DMS53 (cell line): ENCODE measurements at regions not wholly inside any gene's neighbourhood (a gene's known extent, or its start where the extent isn't known, plus 50 kb on each side); places are given as distances from the start of the nearest gene placed in this dataset.

Experiments
- DNase-seq: peaks from one replicate; lab custom pipeline; 2025; lab: John Stamatoyannopoulos, UW

- DNase-seq: no peak
These were observed 857.3 kb upstream of the KCND2 start for GRCh38 chr7:119415682-119416081.

- no peak for DNase-seq
These were observed 851.3 kb upstream of the KCND2 start for GRCh38 chr7:119421657-119422056.

DNA sequence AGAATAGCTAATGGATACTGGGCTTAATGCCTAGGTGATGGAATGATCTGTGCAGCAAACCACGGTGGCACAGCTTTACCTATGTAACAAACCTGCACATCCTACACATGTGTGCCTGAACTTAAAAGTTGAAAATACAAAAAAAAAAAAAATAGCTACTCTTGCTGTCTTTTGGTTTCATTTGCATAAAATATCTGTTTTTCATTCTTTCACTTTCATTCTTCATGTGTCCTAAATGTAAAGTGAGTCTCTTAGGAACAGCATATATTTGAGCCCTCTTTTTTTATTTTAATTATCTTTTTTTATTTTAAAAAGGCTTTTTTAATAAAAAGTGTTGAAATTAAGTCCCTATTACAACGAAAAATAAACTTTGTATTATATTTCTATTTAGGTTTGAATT is 836.1 kb upstream of the KCND2 start:
- DNase-seq: no peak

DNA sequence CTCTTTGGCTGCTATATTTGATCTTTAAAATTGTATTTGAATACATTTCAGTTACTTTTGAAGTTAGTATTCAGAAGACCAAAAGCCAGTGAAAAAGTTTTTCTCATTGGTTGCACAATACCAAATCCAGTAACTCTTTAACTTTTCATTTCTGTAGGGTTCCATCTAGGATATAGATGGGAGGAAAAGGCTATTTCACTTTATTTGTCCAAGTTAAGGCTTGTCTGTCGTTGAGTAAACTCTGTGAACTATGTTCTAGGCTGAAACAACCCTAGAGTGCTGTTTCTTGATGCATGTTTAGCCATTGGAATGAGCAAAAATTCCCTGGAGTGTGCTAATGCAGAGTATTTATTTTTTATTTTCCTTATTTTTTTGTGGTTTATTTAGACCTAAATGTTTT is 834.7 kb upstream of the KCND2 start:
- DNase-seq: no peak

DNA sequence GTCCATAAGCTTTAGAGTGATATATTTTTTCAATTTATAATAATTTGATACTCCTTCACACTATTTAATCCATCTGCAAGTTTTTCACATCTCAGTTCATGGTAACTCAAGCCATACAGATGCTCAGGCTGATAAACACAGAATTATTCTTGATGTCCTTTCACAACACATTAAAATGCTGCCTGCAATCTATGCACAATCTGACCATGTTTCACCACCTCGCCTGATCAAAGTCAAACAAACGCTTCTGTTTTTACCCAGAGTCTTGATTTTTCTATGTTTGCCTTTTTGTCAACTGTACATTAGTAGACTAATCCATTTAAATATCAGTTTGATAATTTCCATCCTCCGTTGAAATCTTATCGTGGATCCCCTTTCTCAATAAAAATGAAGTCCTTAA is 833.8 kb upstream of the KCND2 start:
- no peak for DNase-seq

- DNase-seq: peak; percentile 28
These were observed 820.6 kb upstream of the KCND2 start for GRCh38 chr7:119452401-119452800.

DNA sequence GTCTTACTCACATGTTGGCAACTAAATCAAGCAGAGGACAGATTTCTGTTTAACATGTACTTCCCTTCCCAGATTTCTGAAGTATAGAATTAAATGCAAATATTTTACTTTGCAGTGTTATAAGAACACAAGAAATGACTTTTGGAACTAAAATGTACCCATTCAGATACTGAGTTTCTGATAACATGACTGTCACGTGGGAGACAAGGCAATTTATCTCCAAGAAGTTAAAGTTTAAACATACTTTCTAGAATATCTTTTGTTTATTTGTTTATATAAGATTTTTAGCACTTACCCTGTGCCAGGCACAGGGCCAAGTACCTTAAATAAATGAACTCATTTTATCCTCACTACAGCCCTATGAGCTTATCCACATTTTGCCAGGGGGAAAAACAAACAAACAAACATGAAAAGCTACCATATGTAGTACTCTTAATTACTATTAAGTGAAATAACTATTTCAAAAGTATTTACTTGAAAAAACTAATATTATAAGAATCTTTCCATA is 807.1 kb upstream of the KCND2 start:
- peak; percentile 27 for DNase-seq

DNA sequence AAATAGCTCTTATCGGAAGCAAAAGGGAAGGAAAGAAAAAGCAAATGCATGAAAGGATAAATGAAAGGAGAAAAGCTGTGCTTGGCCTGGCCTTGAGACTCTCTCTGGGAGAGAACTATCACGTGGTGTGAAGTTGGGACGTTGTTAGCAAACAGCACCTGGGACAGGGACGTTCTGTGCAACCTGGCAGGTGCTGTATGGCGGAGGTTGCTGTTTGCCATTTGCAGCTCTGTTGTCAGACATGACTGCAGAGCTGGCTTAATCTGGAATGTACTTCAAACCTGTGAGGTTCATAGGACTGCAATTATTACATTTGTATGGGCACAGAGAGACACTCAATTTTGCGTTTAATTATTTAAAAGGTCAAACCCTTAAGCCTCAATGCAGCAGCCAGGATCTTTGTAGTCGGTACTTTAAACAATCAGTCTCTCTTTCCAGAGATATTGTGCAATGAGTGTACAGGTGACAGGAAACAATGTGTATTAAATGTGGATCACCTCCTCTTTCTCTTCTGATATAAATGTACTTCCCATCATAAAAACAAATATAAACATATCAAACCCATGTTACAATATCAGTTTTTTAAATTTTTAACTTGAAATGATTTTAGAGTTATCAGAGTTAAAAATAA is 800.5 kb upstream of the KCND2 start:
- DNase-seq: peak; percentile 98

- peak; percentile 84 for DNase-seq
These were observed 790.8 kb upstream of the KCND2 start for GRCh38 chr7:119482209-119482608.

DNA sequence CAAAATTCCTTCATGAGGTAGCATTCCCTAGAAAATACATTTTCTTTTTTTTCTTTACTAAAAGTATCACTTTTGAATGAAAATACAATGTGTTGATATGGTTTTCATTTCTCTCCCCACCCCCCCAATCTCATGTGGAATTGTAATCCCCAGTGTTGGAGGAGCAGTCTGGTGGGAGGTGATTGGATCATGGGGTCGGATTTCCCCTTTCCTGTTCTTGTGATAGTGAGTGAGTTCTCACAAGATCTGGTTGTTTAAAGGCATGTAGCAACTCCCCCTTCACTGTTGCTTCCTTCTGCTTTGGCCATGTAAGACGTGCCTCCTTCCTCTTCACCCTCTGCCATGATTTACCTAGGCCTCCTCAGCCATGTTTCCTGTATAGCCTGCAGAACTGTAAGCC is 790.3 kb upstream of the KCND2 start:
- DNase-seq: peak; percentile 11

DNA sequence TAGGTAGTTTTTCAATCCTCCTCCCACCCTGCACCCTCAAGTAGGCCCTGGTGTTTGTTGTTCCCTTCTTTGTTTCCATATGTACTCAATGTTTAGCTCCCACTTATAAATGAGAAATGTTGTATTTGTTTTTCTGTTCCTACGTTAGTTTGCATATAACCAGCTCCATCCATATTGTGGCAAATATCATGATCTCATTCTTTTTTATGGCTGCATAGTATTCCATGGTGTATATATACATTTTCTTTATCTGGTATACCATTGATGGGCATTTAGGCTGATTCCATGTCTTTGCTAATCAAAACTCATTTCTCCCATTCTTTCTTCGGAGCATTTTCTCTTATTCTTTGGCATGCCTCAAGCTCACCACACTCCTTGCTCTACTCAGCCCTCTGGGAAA is 789.6 kb upstream of the KCND2 start:
- DNase-seq: no peak

DNA sequence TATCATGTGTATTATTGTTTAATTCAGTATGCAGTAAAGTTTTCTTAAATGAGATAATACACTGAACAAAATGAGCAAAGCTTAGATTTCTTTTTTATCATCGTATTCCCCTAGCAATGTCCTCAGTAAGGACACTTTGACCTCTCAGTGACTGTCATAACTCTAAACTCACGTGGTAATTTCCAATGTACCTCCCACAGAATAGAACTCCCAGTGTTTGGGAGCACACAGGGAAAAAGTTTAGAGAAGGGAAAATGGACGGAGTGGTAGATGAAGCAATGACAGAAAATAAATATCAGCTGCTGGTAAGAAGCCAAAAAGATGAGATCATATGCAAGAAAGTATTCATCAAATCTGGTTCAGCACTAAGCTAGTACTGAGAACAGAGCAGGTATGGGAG is 758.6 kb upstream of the KCND2 start:
- no peak for DNase-seq

- DNase-seq: no peak
These were observed 757.8 kb upstream of the KCND2 start for GRCh38 chr7:119515214-119515613.

GRCh38 chr7:119515962-119516361 is 757.0 kb upstream of the KCND2 start:
- no peak for DNase-seq

DNA sequence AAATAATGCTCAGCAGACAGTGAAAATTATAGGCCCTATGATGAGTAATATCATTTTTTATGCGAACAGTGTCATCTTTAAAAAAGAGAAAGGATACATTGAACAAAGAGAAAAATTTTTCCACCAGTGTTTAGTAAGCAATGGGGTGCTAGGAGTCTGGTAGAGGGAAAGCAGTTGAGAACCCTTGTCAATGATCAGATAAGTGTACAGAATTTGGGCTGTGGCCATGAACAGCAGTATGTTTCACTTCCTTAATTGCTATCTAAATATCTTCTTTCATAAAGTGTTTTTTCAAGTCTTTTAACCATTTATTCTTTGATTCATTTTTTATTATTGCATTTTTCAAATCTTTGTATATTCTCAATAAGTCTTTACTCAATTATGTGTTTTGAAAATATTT is 750.7 kb upstream of the KCND2 start:
- DNase-seq: no peak

DNA sequence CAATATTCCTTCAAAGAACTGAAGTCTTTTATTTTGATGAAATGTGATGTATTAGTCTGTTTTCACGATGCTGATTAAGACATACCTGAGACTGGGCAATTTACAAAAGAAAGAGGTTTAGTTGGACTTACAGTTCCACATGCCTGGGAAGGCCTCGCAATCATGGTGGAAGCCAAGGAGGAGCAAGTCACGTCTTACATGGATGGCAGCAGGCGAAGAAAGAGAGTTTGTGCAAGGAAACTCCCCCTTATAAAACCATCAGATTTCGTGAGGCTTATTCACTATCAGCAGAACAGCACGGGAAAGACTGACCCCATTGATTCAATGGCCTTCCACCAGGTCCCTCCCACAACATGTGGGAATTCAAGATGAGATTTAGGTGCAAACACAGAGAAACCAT is 750.3 kb upstream of the KCND2 start:
- no peak for DNase-seq

- peak; percentile 97 for DNase-seq
These were observed 727.9 kb upstream of the KCND2 start for GRCh38 chr7:119545118-119545517.

DNA sequence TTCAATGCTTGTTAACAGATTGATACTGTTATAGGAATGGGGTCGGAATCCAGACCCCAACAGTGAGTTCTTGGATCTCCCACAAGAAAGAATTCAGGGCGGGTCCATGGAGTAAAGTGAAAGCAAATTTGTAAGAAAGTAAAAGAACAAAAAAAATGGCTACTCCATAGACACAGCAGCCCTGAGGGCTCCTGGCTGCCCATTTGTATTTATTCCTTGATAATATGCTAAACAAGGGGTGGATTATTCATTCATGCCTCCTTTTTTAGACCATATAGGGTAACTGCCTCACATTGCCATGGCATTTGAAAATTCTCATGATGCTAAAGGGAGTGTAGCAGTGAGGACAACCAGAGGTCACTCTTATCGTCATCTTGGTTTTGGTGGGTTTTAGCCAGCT is 717.2 kb upstream of the KCND2 start:
- DNase-seq: no peak

DNA sequence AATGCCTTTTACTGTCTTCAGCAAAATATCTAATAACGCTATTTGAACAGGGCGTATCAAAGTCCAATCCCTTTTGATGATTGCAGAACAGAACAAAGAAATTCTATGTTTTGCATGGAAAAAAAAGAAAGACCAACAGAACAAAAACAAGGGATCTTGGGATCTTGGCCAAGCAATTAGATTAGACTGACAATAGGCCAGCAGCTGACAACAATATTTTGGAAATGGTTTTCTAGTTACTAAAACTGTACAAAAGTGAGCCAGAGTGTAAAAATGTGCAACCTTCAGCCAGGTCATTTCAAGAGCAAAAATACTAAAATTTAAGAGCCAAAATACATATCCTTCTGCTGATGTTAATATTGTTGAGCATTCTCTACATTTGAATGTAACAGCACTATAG is 716.5 kb upstream of the KCND2 start:
- no peak for DNase-seq

DNA sequence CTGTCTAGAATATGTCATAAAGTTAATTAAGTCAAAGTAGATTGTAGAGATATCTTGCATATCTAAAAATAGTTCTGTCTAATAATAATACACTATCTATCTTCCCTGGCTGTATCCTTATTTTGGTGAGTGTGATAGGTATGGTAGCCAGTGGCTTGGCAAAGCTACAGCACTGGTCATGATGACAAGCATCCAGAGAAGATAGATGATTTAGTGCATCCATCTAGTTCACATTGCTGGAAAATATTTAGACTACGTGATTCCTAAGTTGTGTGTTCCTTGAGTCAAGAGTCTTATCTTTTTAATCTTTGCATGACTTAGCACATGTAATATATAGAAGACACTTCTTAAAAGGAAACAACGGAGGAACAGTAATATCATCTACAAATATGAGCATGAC is 711.2 kb upstream of the KCND2 start:
- DNase-seq: no peak

DNA sequence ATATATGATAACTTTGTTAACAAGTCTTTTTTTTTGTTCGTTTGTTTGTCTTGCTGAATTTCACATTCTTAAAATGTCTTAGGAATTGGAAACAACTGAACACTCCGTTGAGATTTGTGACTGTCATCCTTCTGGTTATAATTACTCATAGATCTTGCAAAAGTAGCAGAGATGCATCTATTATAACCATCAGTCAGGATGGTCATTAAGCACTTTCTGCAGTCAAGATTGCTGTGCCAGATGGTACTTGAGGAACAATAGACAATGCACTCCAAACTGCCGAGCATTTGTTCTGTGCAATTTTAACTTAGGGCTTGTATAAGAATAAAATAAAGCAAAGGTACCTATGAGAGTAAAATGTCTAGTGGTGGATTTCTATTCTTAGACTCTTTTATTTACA is 710.1 kb upstream of the KCND2 start:
- peak; percentile 29 for DNase-seq

- no peak for DNase-seq
These were observed 701.3 kb upstream of the KCND2 start for GRCh38 chr7:119571666-119572065.

GRCh38 chr7:119572132-119572531 is 700.8 kb upstream of the KCND2 start:
- DNase-seq: peak; percentile 14

DNA sequence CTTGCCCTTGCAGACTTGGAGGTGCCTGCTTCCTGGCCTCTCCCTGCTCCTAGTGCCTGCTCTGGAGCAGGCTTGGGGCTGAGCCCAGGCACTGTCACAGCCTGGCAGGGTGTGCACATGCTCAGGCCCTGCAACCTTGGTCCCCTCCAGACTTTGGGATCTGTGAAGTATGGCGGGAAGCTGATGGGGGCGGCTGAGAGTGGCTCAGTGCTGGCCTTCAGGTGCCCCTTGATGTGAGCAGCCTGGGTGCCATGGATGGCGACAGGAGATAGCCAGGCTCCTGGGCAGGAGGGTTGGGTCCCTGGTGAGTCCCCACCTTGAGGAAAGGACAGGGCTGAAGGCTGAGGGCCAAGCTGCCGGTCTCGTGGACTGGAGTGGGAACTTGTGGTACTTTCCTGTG is 700.4 kb upstream of the KCND2 start:
- no peak for DNase-seq

- no peak for DNase-seq
These were observed 694.9 kb upstream of the KCND2 start for GRCh38 chr7:119578116-119578515.
